H4 (cell line): ENCODE measurements at regions not wholly inside any gene's neighbourhood (a gene's known extent, or its start where the extent isn't known, plus 50 kb on each side); places are given as distances from the start of the nearest gene placed in this dataset.
"Not testable (repeated sequence)": the region's sequence is repeated elsewhere in the genome, so short reads cannot be mapped to it uniquely, and the experiment has no call there.

Experiments
- DNase-seq: peaks from one replicate; pipeline ENCODE4 v3.0.0-alpha.2; 2015; ENCODE audit warnings: low spot score

DNA sequence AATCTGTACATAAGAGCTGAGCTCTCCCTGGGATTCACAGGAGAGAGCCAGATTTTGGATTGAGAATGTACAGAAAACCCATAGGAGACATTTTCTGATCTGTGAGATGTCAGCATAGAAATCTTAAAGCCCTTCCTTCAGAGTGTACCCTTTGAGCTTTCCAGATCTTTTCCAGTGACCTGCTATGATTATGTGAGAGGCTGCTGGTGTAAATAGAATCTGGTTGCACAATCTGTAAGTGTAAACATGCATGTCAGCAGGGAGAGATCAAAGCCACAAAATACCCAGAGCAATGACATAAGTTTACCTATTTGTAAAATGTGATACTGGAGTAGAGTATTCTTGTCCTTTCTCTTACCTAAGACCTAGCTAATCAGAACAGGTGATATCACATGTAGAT, 471.9 kb downstream of the FOXD4L5 start:
- not testable (repeated sequence) for DNase-seq

DNA sequence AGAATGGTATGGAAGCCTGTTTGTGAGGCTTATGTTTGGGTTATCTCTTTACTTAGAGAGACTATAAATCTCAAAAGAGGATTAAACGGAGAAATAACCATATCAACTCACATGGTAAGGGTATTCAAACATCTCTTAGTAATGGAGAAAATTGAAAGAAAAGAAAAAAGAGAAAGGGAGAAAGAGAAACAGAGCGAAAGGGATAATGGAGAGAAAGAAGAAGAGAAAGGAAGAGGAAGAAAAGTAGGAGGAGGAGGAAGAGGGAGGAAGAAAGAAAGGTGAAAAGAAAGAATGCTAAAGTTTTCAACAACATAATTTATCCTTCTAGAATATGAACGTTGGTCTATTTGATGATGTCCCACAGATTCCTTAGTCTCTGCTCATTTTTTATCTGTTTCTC, 506.3 kb downstream of the FOXD4L5 start:
- not testable (repeated sequence) for DNase-seq

DNA sequence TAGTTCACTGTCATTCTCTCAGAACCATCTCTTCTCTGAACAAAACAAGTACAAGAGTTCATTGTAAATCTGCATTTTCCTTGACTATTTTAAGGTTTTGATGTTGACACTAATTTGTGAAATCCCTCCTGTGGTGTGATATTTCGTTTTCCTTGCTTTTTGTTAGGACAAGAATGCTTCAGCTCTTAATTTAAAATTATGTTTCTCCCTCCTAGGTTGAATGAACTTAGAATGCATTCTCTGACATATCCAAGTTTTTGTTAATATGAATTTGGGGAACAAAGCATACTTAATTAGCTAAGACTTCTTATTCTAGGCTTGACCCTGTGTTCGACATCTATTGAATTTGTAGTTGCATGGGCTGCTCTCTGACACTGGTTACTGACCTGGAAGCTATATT, 508.7 kb downstream of the FOXD4L5 start:
- not testable (repeated sequence) for DNase-seq

DNA sequence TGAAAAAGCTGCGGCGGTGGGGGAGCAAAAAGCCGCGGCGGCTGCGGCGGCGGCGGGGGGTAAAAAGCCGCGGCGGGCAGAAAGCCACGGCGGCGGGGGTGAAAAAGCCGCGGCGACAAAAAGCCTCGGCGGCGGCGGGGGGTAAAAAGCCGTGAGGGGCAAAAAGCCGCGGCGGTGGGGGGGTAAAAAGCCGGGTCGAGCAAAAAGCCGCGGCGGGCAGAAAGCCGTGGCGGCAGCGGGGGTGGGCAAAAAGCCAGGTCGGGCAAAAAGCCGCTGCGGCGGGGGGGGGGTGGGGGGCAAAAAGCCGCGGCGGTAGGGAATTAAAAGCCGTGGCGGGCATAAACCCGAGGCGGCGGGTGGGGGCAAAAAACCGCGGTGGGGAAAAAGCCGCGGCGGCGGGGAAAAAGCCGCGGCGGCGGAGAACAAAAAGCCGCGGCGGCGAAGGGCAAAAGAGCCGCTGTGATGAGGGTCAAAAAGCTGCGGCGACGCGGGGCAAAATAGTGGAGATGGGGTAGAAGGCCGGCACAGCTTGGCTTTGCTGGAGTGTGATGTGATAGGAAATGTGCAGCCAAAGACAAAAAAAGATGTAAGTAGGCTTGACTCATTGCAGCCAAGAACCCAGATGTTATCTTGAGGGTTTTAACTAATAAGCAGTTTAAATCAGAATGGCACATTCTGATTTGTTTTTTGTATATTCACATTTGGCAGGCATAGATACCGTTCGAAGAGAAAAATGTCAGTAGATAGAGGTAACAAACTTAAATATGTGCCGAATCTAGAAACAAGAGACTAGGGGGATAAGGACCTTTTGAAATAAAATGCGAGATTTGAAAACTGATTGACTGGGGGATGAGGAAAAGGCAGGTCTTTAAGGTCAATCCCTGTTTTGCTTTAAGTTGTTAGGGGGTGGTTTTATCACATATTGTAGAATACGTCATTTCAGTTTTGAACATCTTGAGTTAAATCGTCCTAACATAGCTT, 509.9 kb downstream of the FOXD4L5 start:
- DNase-seq, result peak; percentile 2

DNA sequence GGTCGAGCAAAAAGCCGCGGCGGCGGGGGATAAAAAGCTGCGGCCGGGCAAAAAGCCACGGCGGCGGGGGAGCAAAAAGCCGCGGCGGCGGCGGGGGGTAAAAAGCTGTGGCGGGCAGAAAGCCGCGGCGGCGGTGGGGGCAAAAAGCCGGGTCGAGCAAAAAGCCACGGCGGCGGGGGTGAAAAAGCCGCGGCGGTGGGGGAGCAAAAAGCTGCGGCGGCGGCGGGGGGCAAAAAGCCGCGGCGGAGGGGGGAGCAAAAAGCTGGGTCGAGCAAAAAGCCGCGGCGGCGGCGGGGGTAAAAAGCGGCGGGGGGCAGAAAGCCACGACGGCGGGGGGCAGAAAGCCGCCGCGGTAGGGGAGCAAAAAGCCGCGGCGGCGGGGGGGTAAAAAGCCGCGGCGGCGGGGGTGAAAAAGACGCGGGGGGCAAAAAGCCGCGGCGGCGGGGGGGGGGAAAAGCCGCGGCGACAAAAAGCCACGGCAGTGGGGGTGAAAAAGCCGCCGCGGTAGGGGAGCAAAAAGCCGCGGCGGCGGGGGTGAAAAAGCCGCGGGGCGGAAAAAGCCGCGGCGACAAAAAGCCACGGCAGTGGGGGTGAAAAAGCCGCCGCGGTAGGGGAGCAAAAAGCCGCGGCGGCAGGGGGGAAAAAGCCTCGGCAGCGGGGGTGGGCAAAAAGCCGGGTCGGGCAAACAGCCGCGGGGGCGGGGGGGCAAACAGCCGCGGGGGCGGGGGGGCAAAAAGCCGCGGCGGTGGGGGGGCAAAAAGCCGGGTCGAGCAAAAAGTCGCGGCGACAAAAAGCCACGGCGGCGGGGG, 510.8 kb downstream of the FOXD4L5 start:
- not testable (repeated sequence) for DNase-seq

DNA sequence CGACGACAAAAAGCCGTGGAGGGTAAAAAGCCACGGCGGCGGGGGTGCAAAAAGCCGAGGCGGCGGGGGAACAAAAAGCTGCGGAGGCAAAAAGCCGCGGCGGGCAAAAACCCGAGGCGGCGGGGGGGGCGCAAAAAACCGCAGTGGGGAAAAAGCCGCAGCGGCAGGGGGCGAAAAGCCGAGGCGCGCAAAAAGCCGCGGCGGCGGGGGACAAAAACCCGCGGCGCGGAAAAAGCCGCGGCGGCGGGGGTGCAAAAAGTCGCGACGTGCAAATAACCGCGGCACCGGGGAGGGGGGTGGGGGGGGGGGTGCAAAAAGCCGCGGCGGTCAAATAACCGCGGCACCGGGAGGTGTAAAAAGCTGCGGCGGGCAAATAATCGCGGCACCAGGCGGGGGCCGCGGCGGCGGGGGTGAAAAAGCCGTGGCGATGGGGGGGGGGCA, 511.5 kb downstream of the FOXD4L5 start:
- DNase-seq, result no peak

DNA sequence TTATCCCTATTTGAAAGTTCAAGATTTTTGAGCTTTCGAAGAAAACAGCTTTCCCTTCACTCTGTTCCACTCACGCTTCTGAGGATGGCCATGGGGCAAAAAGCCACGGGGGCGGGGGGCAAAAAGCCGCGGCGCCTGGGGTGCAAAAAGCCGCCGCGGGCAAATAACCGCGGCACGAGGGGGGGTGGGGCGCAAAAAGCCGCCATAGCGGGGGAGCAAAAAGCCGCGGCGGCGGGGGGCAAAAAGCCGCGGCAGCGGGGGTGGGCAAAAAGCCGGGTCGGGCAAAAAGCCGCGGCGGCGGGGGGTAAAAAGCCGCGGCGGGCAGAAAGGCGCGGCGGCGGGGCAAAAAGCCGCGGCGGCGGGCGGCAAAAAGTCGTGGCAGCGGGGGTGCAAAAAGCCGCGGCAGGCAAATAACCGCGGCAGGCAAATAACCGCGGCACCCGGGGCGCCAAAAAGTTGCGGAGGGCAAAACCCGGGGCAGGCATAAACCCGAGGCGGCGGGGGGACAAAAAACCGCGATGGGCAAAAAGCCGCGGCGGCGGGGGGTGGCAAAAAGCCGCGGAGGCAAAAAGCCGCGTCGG, 512.2 kb downstream of the FOXD4L5 start:
- DNase-seq, result not testable (repeated sequence)

DNA sequence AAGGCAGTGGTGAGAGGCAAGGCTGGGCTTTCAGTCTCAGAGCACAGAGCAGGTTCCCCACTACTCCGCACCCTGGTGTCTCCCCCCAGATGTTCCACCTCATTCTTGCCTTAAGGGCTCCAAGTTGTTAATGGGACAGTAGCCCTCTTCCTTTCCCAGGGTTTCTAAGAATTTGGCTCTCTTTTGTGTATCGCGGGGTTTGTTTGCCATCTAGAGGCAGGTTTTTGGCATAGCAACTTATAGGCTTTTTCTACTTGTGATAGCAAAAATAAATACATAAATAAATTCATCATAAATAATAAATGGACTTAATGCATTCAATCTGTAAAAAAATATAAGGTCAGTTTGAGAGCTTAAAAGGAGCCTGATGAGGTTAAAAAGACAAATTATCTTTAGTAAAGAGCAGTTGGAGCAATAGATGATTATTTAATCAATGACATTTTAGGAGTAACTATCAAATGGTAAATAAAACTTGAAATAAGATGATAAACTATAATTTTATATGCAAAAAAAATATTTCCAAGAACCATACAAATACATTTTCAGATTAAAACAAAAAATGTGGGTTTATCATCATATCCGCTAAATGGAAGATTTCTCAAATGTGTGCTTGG, 512.8 kb downstream of the FOXD4L5 start:
- not testable (repeated sequence) for DNase-seq
